COR-L47 (cell line): ENCODE measurements at regions not wholly inside any gene's neighbourhood (a gene's known extent, or its start where the extent isn't known, plus 50 kb on each side); places are given as distances from the start of the nearest gene placed in this dataset.

ENCODE experiments used
- DNase-seq: peaks from one replicate; lab custom pipeline; 2025; lab: John Stamatoyannopoulos, UW

- DNase-seq: no peak
Measured at GRCh38 chr11:111095327-111095726, 150.2 kb upstream of the POU2AF2 start.

- DNase-seq: no peak
Measured at GRCh38 chr11:111093061-111093460, 152.5 kb upstream of the POU2AF2 start.

- DNase-seq: no peak
Measured at GRCh38 chr11:111091321-111091938, 154.1 kb upstream of the POU2AF2 start.

GRCh38 chr11:111089759-111090158 lies 155.8 kb upstream of the POU2AF2 start:
- DNase-seq: no peak

- DNase-seq: no peak
Measured at GRCh38 chr11:111088847-111089355, 156.6 kb upstream of the POU2AF2 start.

GRCh38 chr11:111086058-111086457 lies 159.5 kb upstream of the POU2AF2 start:
- peak; percentile 42 for DNase-seq

GRCh38 chr11:111082664-111083063 lies 162.9 kb upstream of the POU2AF2 start:
- no peak for DNase-seq

- DNase-seq: no peak
Measured at GRCh38 chr11:111081021-111081511, 164.5 kb upstream of the POU2AF2 start.

- no peak for DNase-seq
Measured at GRCh38 chr11:111077530-111078322, 167.8 kb upstream of the POU2AF2 start.

- DNase-seq: no peak
Measured at GRCh38 chr11:111069066-111069465, 176.5 kb upstream of the POU2AF2 start.

- no peak for DNase-seq
Measured at GRCh38 chr11:111067994-111068393, 177.5 kb upstream of the POU2AF2 start.

- DNase-seq: no peak
Measured at GRCh38 chr11:111066846-111067245, 178.7 kb upstream of the POU2AF2 start.

- DNase-seq: no peak
Measured at GRCh38 chr11:111063726-111064517, 181.6 kb upstream of the POU2AF2 start.

GRCh38 chr11:111062420-111062819 lies 183.1 kb upstream of the POU2AF2 start:
- no peak for DNase-seq

- DNase-seq: no peak
Measured at GRCh38 chr11:111059726-111060125, 185.8 kb upstream of the POU2AF2 start.

- no peak for DNase-seq
Measured at GRCh38 chr11:111049131-111049530, 196.4 kb upstream of the POU2AF2 start.

- no peak for DNase-seq
Measured at GRCh38 chr11:111047374-111047773, 198.2 kb upstream of the POU2AF2 start.

GRCh38 chr11:111046291-111046690 lies 199.2 kb upstream of the POU2AF2 start:
- no peak for DNase-seq

GRCh38 chr11:111045874-111046273 lies 199.7 kb upstream of the POU2AF2 start:
- DNase-seq: no peak

- DNase-seq: no peak
Measured at GRCh38 chr11:111045407-111045803, 200.1 kb upstream of the POU2AF2 start.

GRCh38 chr11:111044751-111045406 lies 200.6 kb upstream of the POU2AF2 start:
- DNase-seq: no peak

GRCh38 chr11:111039982-111040381 lies 205.5 kb upstream of the POU2AF2 start:
- no peak for DNase-seq
